ENCODE measurements at regions not wholly inside any gene's neighbourhood (a gene's known extent, or its start where the extent isn't known, plus 50 kb on each side); places are given as distances from the start of the nearest gene placed in this dataset.

- no peak for TF ChIP-seq CTCF (IDR thresholded peaks at IDR 0.05)
- TF ChIP-seq POLR2A (IDR thresholded peaks at IDR 0.05; ENCODE audit: low read length), result no peak
Measured at GRCh38 chr12:24364921-24365320, 415.5 kb upstream of the SOX5 start.
